ENCODE measurements at regions not wholly inside any gene's neighbourhood (a gene's known extent, or its start where the extent isn't known, plus 50 kb on each side); places are given as distances from the start of the nearest gene placed in this dataset.

DNA sequence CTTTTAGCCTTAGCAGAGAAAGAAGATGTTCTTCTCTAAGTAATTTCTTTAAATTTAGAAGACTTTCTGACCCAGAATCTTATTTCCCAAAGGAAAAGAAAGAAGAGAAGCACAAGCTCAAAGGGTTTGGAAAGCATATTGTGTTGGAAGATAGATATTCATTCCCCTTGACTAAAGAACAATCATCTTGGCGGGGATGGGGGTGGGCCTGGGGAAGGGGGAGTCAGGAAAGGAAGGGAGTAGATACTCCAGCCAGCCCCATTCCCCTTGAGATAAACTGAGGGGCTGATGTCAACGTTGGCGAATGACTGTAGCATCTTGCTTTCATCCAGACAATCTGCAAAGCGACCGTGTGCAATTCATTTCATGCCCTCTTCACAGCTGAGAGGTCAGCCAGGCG lies 66.5 kb upstream of the SIPA1L2 start:
- Histone ChIP-seq H3K4me1 (ENCODE audit: insufficient read depth, low read length) (no peaks in the 10 kb centered on the region), H3K9me3 (ENCODE audit: insufficient read depth, low read length, severe bottlenecking) (no peaks in the 10 kb centered on the region), H4K20me1 (ENCODE audit: insufficient read depth, low read length) (no peaks in the 10 kb centered on the region), H3K36me3 (ENCODE audit: insufficient read depth, low read length) (no peaks in the 10 kb centered on the region), H3K79me2 (ENCODE audit: insufficient read depth, low read length) (no peaks in the 10 kb centered on the region), H3K4me3 (ENCODE audit: low read depth in 1 of 2, low read length in 2 of 2) (no peak overlapping the region), H2AFZ (ENCODE audit: low read depth, low read length) (no peak overlapping the region), H3K4me2 (ENCODE audit: insufficient read depth, low read length) (no peak overlapping the region), H3K27ac (ENCODE audit: low read length) (no peak overlapping the region), H3K9ac (ENCODE audit: low read depth, low read length) (no peak overlapping the region), H3K27me3 (ENCODE audit: insufficient read depth, low read length, poor library complexity) (no peaks in the 10 kb centered on the region)
- TF ChIP-seq, protein P1, sequence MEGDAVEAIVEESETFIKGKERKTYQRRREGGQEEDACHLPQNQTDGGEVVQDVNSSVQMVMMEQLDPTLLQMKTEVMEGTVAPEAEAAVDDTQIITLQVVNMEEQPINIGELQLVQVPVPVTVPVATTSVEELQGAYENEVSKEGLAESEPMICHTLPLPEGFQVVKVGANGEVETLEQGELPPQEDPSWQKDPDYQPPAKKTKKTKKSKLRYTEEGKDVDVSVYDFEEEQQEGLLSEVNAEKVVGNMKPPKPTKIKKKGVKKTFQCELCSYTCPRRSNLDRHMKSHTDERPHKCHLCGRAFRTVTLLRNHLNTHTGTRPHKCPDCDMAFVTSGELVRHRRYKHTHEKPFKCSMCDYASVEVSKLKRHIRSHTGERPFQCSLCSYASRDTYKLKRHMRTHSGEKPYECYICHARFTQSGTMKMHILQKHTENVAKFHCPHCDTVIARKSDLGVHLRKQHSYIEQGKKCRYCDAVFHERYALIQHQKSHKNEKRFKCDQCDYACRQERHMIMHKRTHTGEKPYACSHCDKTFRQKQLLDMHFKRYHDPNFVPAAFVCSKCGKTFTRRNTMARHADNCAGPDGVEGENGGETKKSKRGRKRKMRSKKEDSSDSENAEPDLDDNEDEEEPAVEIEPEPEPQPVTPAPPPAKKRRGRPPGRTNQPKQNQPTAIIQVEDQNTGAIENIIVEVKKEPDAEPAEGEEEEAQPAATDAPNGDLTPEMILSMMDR (IDR thresholded peaks at IDR 0.05; ENCODE audit: borderline replicate concordance, extremely low read depth, low read length, poor library complexity, severe bottlenecking): no peak
- no peak for TF ChIP-seq EZH2 (IDR thresholded peaks at IDR 0.05; ENCODE audit: borderline replicate concordance, low read depth, low read length, severe bottlenecking)
- ATAC-seq (ENCODE audit: insufficient read depth, low read depth) (no peak), DNase-seq (no peak)

DNA sequence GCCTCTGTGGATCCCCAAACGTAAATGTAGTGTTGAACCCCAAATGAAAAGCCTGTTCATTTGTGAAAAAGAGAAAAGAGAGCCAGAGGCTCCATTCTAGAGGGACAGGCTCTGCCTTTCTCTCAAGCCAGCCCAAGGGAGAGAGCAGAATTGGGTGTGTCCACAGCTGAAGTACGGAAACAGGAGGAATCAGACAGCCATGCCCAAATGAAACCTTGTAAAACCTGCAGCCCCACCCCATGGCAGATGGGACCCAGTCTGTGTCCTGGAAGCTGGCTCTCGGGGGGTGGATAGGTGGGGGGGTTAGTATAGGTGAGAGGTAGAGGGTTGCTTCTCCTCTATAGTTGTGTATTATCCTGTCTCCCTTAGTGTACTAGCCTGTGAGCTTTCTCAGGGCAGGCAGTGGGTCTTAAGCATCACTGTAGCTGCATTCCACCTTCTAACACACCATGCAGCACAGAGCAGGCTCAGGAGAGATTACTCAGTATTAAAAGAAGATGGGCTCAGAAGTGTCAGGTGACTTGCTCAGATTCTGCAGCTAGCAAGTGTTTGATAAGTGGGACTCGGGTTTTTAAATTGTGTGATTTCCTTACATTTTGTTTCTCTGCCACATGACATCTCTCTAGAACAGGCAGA lies 67.4 kb upstream of the SIPA1L2 start:
- Histone ChIP-seq H3K9ac (ENCODE audit: low read depth, low read length) (no peak overlapping the region), H3K27ac (ENCODE audit: low read length) (no peak overlapping the region), H2AFZ (ENCODE audit: low read depth, low read length) (no peak overlapping the region), H3K4me1 (ENCODE audit: insufficient read depth, low read length) (no peaks in the 10 kb centered on the region), H3K4me2 (ENCODE audit: insufficient read depth, low read length) (no peak overlapping the region), H3K27me3 (ENCODE audit: insufficient read depth, low read length, poor library complexity) (no peaks in the 10 kb centered on the region), H3K36me3 (ENCODE audit: insufficient read depth, low read length) (no peaks in the 10 kb centered on the region), H4K20me1 (ENCODE audit: insufficient read depth, low read length) (no peaks in the 10 kb centered on the region), H3K79me2 (ENCODE audit: insufficient read depth, low read length) (no peaks in the 10 kb centered on the region), H3K9me3 (ENCODE audit: insufficient read depth, low read length, severe bottlenecking) (no peaks in the 10 kb centered on the region), H3K4me3 (ENCODE audit: low read depth in 1 of 2, low read length in 2 of 2) (no peak overlapping the region)
- TF ChIP-seq EZH2 (IDR thresholded peaks at IDR 0.05; ENCODE audit: borderline replicate concordance, low read depth, low read length, severe bottlenecking): no peak
- TF ChIP-seq, protein P1 (IDR thresholded peaks at IDR 0.05; ENCODE audit: borderline replicate concordance, extremely low read depth, low read length, poor library complexity, severe bottlenecking): no peak
- ATAC-seq (ENCODE audit: insufficient read depth, low read depth) (no peak), DNase-seq (no peak)

DNA sequence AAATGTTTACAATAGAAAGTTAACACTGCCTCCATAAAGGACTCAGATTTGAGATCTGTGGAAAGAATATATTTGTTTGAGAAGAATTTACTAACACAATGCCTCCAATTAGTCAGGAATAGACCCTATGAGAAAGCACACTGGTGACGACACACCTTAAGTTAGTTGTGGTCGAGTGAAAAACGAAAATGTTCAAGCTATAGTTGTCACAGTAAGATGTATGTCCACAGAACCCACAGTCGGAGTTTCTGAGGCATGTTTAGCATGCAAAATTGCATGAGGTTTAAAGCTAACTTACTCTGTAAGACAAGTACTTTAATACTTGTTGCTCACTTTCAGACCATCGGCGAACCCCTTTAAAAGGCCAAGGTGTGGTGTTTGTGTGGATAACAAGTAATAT lies 69.9 kb upstream of the SIPA1L2 start:
- Histone ChIP-seq H3K4me3 (ENCODE audit: low read depth in 1 of 2, low read length in 2 of 2) (no peak overlapping the region), H3K4me1 (ENCODE audit: insufficient read depth, low read length) (no peaks in the 10 kb centered on the region), H4K20me1 (ENCODE audit: insufficient read depth, low read length) (no peaks in the 10 kb centered on the region), H3K9me3 (ENCODE audit: insufficient read depth, low read length, severe bottlenecking) (no peaks in the 10 kb centered on the region), H3K36me3 (ENCODE audit: insufficient read depth, low read length) (no peaks in the 10 kb centered on the region), H3K4me2 (ENCODE audit: insufficient read depth, low read length) (no peak overlapping the region), H2AFZ (ENCODE audit: low read depth, low read length) (no peak overlapping the region), H3K79me2 (ENCODE audit: insufficient read depth, low read length) (no peaks in the 10 kb centered on the region), H3K27me3 (ENCODE audit: insufficient read depth, low read length, poor library complexity) (no peaks in the 10 kb centered on the region), H3K9ac (ENCODE audit: low read depth, low read length) (no peak overlapping the region), H3K27ac (ENCODE audit: low read length) (no peak overlapping the region)
- DNase-seq: no peak
- no peak for TF ChIP-seq EZH2 (IDR thresholded peaks at IDR 0.05; ENCODE audit: borderline replicate concordance, low read depth, low read length, severe bottlenecking)
- ATAC-seq (ENCODE audit: insufficient read depth, low read depth): no peak

DNA sequence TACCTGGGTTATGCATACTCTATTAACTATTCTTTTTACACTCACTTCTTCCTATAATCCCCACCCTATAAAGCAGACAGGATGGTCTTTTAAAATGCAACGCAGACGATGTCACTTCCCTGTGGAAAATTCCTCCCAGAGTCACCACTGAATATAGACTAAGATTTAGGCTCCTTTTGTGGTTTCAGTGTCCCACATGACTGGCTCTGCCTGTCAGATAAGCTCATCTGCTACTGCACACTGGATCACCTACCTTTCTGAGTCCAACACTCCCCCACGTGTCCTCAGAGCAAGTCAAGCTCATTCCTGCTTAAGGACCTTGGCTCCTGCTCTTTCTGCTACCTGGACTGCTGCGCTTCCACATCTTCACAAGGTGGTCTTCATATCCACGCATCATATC lies 73.0 kb upstream of the SIPA1L2 start:
- TF ChIP-seq, protein P1 (IDR thresholded peaks at IDR 0.05; ENCODE audit: borderline replicate concordance, extremely low read depth, low read length, poor library complexity, severe bottlenecking): no peak
- TF ChIP-seq EZH2 (IDR thresholded peaks at IDR 0.05; ENCODE audit: borderline replicate concordance, low read depth, low read length, severe bottlenecking): no peak
- H3K9ac ChIP-seq (ENCODE audit: low read depth, low read length): no peak overlapping the region
- H3K9me3 ChIP-seq (ENCODE audit: insufficient read depth, low read length, severe bottlenecking): no peaks in the 10 kb centered on the region
- no peaks in the 10 kb centered on the region for H3K27me3 ChIP-seq (ENCODE audit: insufficient read depth, low read length, poor library complexity)
- no peak overlapping the region for H2AFZ ChIP-seq (ENCODE audit: low read depth, low read length)
- no peaks in the 10 kb centered on the region for H3K4me1 ChIP-seq (ENCODE audit: insufficient read depth, low read length)
- H3K27ac ChIP-seq (ENCODE audit: low read length): no peak overlapping the region
- DNase-seq (no peak), ATAC-seq (ENCODE audit: insufficient read depth, low read depth) (no peak)
- H4K20me1 ChIP-seq (ENCODE audit: insufficient read depth, low read length): no peaks in the 10 kb centered on the region
- H3K4me2 ChIP-seq (ENCODE audit: insufficient read depth, low read length): no peak overlapping the region
- no peaks in the 10 kb centered on the region for H3K36me3 ChIP-seq (ENCODE audit: insufficient read depth, low read length)
- no peaks in the 10 kb centered on the region for H3K79me2 ChIP-seq (ENCODE audit: insufficient read depth, low read length)
- no peak overlapping the region for H3K4me3 ChIP-seq (ENCODE audit: low read depth in 1 of 2, low read length in 2 of 2)
